ENCODE measurements at regions not wholly inside any gene's neighbourhood (a gene's known extent, or its start where the extent isn't known, plus 50 kb on each side); places are given as distances from the start of the nearest gene placed in this dataset.
"Not testable (repeated sequence)": the region's sequence is repeated elsewhere in the genome, so short reads cannot be mapped to it uniquely, and the experiment has no call there.

GRCh38 chr5:102077920-102078319, 218.2 kb downstream of the SLCO4C1 start:
- no peaks in the 10 kb centered on the region for H3K36me3 ChIP-seq (ENCODE audit: control insufficient read depth, insufficient read depth, low read length)
- TF ChIP-seq CTCF (IDR thresholded peaks at IDR 0.05; ENCODE audit: insufficient read depth, low read length, poor library complexity, severe bottlenecking), result no peak

GRCh38 chr5:102069974-102070373, 226.1 kb downstream of the SLCO4C1 start:
- no peak for TF ChIP-seq CTCF (IDR thresholded peaks at IDR 0.05; ENCODE audit: insufficient read depth, low read length, poor library complexity, severe bottlenecking)
- H3K27me3 ChIP-seq (replicated peaks; ENCODE audit: control insufficient read depth, insufficient read depth, low read length), result no peaks in the 10 kb centered on the region
- H3K4me3 ChIP-seq (replicated peaks; ENCODE audit: low read depth, low read length), result no peak overlapping the region
- no peak for DNase-seq (ENCODE audit: extremely low read depth, insufficient read length)
- no peaks in the 10 kb centered on the region for H3K36me3 ChIP-seq (ENCODE audit: control insufficient read depth, insufficient read depth, low read length)

More at GRCh38 chr5:102077920-102078319, 218.2 kb downstream of the SLCO4C1 start:
- H3K27me3 ChIP-seq (replicated peaks; ENCODE audit: control insufficient read depth, insufficient read depth, low read length), result no peaks in the 10 kb centered on the region
- no peak overlapping the region for H3K4me3 ChIP-seq (replicated peaks; ENCODE audit: low read depth, low read length)
- DNase-seq (ENCODE audit: extremely low read depth, insufficient read length), result no peak

- DNase-seq (ENCODE audit: extremely low read depth, insufficient read length), result no peak
- H3K36me3 ChIP-seq (ENCODE audit: control insufficient read depth, insufficient read depth, low read length), result no peaks in the 10 kb centered on the region
- H3K27me3 ChIP-seq (replicated peaks; ENCODE audit: control insufficient read depth, insufficient read depth, low read length), result no peaks in the 10 kb centered on the region
- H3K4me3 ChIP-seq (replicated peaks; ENCODE audit: low read depth, low read length), result no peak overlapping the region
- no peak for TF ChIP-seq CTCF (IDR thresholded peaks at IDR 0.05; ENCODE audit: insufficient read depth, low read length, poor library complexity, severe bottlenecking)
These were observed 227.2 kb downstream of the SLCO4C1 start for GRCh38 chr5:102068870-102069269.

GRCh38 chr5:102049517-102049916, 246.6 kb downstream of the SLCO4C1 start:
- no peak for DNase-seq (ENCODE audit: extremely low read depth, insufficient read length)
- Histone ChIP-seq H3K27me3 (replicated peaks; ENCODE audit: control insufficient read depth, insufficient read depth, low read length) (no peaks in the 10 kb centered on the region), H3K36me3 (ENCODE audit: control insufficient read depth, insufficient read depth, low read length) (no peaks in the 10 kb centered on the region), H3K4me3 (replicated peaks; ENCODE audit: low read depth, low read length) (no peak overlapping the region)
- TF ChIP-seq CTCF (IDR thresholded peaks at IDR 0.05; ENCODE audit: insufficient read depth, low read length, poor library complexity, severe bottlenecking), result no peak

- Histone ChIP-seq H3K27me3 (replicated peaks; ENCODE audit: control insufficient read depth, insufficient read depth, low read length) (no peaks in the 10 kb centered on the region), H3K4me3 (replicated peaks; ENCODE audit: low read depth, low read length) (no peak overlapping the region), H3K36me3 (ENCODE audit: control insufficient read depth, insufficient read depth, low read length) (no peaks in the 10 kb centered on the region)
- no peak for DNase-seq (ENCODE audit: extremely low read depth, insufficient read length)
- TF ChIP-seq CTCF (IDR thresholded peaks at IDR 0.05; ENCODE audit: insufficient read depth, low read length, poor library complexity, severe bottlenecking), result no peak
These were observed 247.1 kb downstream of the SLCO4C1 start for GRCh38 chr5:102048940-102049339.

- DNase-seq (ENCODE audit: extremely low read depth, insufficient read length); H3K36me3 ChIP-seq (ENCODE audit: control insufficient read depth, insufficient read depth, low read length); H3K27me3 ChIP-seq (replicated peaks; ENCODE audit: control insufficient read depth, insufficient read depth, low read length); H3K4me3 ChIP-seq (replicated peaks; ENCODE audit: low read depth, low read length): not testable (repeated sequence)
These were observed 249.0 kb downstream of the SLCO4C1 start for GRCh38 chr5:102047073-102047472.

Data from GM06990 (cell line).